ENCODE measurements at regions not wholly inside any gene's neighbourhood (a gene's known extent, or its start where the extent isn't known, plus 50 kb on each side); places are given as distances from the start of the nearest gene placed in this dataset.

DNA sequence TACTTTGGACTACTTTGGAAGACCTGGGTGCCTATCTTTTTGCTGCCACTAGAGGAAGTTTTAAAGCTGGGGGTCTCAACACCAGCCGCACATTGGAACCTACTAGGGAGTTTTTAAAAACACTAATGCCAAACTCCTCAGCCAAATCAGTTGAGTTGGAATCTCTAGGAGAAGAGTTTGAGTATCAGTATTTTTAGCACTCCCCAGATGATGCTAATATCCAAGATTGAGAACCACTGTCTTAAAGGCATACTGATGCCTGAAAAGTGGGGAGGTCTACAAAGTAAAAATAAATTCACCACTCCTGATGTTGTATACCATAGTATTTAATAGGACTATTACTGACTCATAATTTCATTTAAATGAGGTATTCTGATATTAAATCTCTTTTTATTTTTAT lies 62.9 kb upstream of the COL21A1 start:
- Histone ChIP-seq H3K27me3 (no peaks in the 10 kb centered on the region), H3K4me3 (no peak overlapping the region), H3K36me3 (no peaks in the 10 kb centered on the region), H3K4me1 (peaks cover 0 to 5% (median 0%) of the 10 kb centered on the region in 3 donors), H3K27ac (no peak overlapping the region), H3K9me3 (no peaks in the 10 kb centered on the region)
- no peak for TF ChIP-seq POLR2A (IDR thresholded peaks at IDR 0.05)
- TF ChIP-seq, protein P1, sequence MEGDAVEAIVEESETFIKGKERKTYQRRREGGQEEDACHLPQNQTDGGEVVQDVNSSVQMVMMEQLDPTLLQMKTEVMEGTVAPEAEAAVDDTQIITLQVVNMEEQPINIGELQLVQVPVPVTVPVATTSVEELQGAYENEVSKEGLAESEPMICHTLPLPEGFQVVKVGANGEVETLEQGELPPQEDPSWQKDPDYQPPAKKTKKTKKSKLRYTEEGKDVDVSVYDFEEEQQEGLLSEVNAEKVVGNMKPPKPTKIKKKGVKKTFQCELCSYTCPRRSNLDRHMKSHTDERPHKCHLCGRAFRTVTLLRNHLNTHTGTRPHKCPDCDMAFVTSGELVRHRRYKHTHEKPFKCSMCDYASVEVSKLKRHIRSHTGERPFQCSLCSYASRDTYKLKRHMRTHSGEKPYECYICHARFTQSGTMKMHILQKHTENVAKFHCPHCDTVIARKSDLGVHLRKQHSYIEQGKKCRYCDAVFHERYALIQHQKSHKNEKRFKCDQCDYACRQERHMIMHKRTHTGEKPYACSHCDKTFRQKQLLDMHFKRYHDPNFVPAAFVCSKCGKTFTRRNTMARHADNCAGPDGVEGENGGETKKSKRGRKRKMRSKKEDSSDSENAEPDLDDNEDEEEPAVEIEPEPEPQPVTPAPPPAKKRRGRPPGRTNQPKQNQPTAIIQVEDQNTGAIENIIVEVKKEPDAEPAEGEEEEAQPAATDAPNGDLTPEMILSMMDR (IDR thresholded peaks at IDR 0.05), result no peak
- no peak for DNase-seq
- intact Hi-C loops (cut with DNase I), result no loop called here
- 75 to 95% methylated on average over 1 of the region's 1 CpG for WGBS, 2 donors

DNA sequence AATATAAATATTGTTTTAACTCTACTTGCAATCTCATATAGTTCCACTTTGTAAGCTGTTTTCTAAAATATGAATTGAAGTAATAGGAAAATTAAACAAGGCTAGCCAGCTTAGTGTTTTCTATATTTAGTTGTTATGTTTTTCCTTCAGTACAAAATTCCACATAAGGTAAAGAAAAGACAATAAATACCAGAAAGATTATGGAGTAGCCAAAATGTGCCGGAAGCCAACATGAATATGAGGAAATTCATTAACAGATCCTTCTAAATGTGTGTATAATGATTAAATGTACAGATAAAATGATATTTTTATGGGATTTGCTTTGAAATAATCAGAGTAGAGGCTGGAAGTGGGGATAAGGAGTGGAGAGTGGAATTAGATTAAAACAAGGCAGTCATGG lies 52.5 kb upstream of the COL21A1 start:
- Histone ChIP-seq H3K27me3 (no peaks in the 10 kb centered on the region), H3K4me1 (peaks cover 0 to 28% (median 3%) of the 10 kb centered on the region in 3 donors), H3K36me3 (no peaks in the 10 kb centered on the region), H3K9me3 (peaks cover 0 to 6% (median 0%) of the 10 kb centered on the region in 3 donors), H3K4me3 (no peak overlapping the region), H3K27ac (no peak overlapping the region)
- WGBS, 2 donors, result 61 to 76% methylated on average over 1 of the region's 1 CpG
- intact Hi-C loops (cut with DNase I), result no loop called here
- TF ChIP-seq, protein P1 (IDR thresholded peaks at IDR 0.05), result no peak
- TF ChIP-seq POLR2A (IDR thresholded peaks at IDR 0.05), result no peak
- DNase-seq, result no peak

DNA sequence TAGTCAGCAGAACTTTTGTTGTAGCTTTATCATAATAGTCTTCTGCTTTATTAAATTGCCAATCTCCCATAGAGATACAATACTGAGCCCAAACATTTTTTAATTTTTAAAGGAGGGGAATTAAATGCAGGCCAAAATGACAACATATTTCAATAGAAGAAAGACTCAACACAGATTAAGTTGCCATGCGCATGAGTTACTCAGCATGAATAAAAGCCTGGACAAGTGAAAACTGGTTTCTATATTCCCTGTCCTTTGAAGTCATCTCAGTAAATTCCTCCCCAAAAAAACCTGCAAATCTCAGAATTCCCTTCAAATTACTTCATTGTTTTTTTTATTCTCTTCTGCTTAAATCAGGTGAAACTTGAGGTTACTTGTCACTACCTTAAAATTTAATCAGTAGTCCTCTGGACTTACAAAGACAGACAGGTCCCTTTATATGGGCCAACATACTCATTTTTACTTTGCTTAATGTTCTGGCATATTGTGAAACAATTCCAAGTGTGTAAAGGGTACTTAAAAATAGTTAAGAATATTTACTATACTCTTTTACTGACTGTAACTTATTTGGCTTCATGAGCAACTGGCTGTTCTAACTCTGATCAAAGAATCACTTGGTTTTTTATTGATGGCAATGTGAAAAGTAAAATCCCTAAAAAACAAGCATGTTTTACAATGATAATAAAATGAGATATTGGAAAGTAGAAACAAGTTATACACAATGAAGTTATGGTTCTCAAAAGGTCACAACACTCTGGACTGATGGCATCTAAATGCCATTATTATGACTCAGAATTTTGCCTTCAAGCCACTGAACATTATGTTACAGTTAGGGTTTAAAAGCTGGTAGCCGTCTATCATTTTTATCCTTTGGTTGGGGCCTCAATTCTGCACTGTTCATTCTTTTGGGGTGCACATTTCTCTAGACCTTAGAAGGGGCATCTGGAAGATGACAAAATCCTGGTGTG lies 49.9 kb upstream of the COL21A1 start:
- H3K4me1 ChIP-seq, result peaks cover 0 to 28% (median 3%) of the 10 kb centered on the region in 3 donors
- H3K9me3 ChIP-seq, result peaks cover 0 to 6% (median 0%) of the 10 kb centered on the region in 3 donors
- 36 to 54% methylated on average over 2 of the region's 2 CpGs for WGBS, 2 donors
- H3K27me3 ChIP-seq, result no peaks in the 10 kb centered on the region
- H3K27ac ChIP-seq, result peak overlapping the region in 1 of 4 donors; percentile 28
- no peaks in the 10 kb centered on the region for H3K36me3 ChIP-seq
- no peak for TF ChIP-seq POLR2A (IDR thresholded peaks at IDR 0.05)
- TF ChIP-seq, protein P1 (IDR thresholded peaks at IDR 0.05), result no peak
- no peak overlapping the region for H3K4me3 ChIP-seq
- no peak for DNase-seq
- intact Hi-C loops (cut with DNase I), result no loop called here
